ENCODE measurements at regions not wholly inside any gene's neighbourhood (a gene's known extent, or its start where the extent isn't known, plus 50 kb on each side); places are given as distances from the start of the nearest gene placed in this dataset.

- DNase-seq (ENCODE audit: low spot score): no peak
Measured at GRCh38 chr3:90015688-90016356, 908.4 kb downstream of the EPHA3 start.

GRCh38 chr3:90016555-90016954, 909.1 kb downstream of the EPHA3 start:
- DNase-seq (ENCODE audit: low spot score): no peak

- DNase-seq (ENCODE audit: low spot score): no peak
Measured at GRCh38 chr3:90018779-90019178, 911.4 kb downstream of the EPHA3 start.

GRCh38 chr3:90025019-90025418, 917.6 kb downstream of the EPHA3 start:
- DNase-seq (ENCODE audit: low spot score): no peak

- DNase-seq (ENCODE audit: low spot score): no peak
Measured at GRCh38 chr3:90026406-90026805, 919.0 kb downstream of the EPHA3 start.

GRCh38 chr3:90031121-90031520, 923.7 kb downstream of the EPHA3 start:
- no peak for DNase-seq (ENCODE audit: low spot score)

GRCh38 chr3:90032980-90033641, 925.7 kb downstream of the EPHA3 start:
- no peak for DNase-seq (ENCODE audit: low spot score)

GRCh38 chr3:90034038-90034437, 926.6 kb downstream of the EPHA3 start:
- no peak for DNase-seq (ENCODE audit: low spot score)

GRCh38 chr3:90035643-90036042, 928.2 kb downstream of the EPHA3 start:
- no peak for DNase-seq (ENCODE audit: low spot score)

- DNase-seq (ENCODE audit: low spot score): no peak
Measured at GRCh38 chr3:90036939-90037469, 929.6 kb downstream of the EPHA3 start.

GRCh38 chr3:90039994-90040393, 932.6 kb downstream of the EPHA3 start:
- no peak for DNase-seq (ENCODE audit: low spot score)

- DNase-seq (ENCODE audit: low spot score): no peak
Measured at GRCh38 chr3:90040554-90040953, 933.1 kb downstream of the EPHA3 start.

- no peak for DNase-seq (ENCODE audit: low spot score)
Measured at GRCh38 chr3:90041995-90042394, 934.6 kb downstream of the EPHA3 start.

GRCh38 chr3:90043287-90043686, 935.9 kb downstream of the EPHA3 start:
- no peak for DNase-seq (ENCODE audit: low spot score)

GRCh38 chr3:90044084-90044816, 936.8 kb downstream of the EPHA3 start:
- DNase-seq (ENCODE audit: low spot score): no peak

- DNase-seq (ENCODE audit: low spot score): no peak
Measured at GRCh38 chr3:90052425-90052950, 945.1 kb downstream of the EPHA3 start.

GRCh38 chr3:90054311-90054710, 946.9 kb downstream of the EPHA3 start:
- no peak for DNase-seq (ENCODE audit: low spot score)

GRCh38 chr3:90055666-90056065, 948.2 kb downstream of the EPHA3 start:
- DNase-seq (ENCODE audit: low spot score): no peak

- no peak for DNase-seq (ENCODE audit: low spot score)
Measured at GRCh38 chr3:90056281-90057032, 949.0 kb downstream of the EPHA3 start.

GRCh38 chr3:90062016-90062415, 954.6 kb downstream of the EPHA3 start:
- DNase-seq (ENCODE audit: low spot score): no peak

GRCh38 chr3:90062631-90063200, 955.3 kb downstream of the EPHA3 start:
- DNase-seq (ENCODE audit: low spot score): no peak

- DNase-seq (ENCODE audit: low spot score): no peak
Measured at GRCh38 chr3:90068783-90069182, 961.4 kb downstream of the EPHA3 start.

All from cerebellar cortex (tissue), 1 donor.